ENCODE measurements at regions not wholly inside any gene's neighbourhood (a gene's known extent, or its start where the extent isn't known, plus 50 kb on each side); places are given as distances from the start of the nearest gene placed in this dataset.

GRCh38 chr7:17131060-17131345 lies 167.4 kb upstream of the AHR start:
- TF ChIP-seq CTCF (conservative IDR thresholded peaks at IDR 0.05 in 1 of 2, IDR thresholded peaks at IDR 0.05 in 1 of 2; ENCODE audit: extremely low read depth in 1 of 2, insufficient read depth in 1 of 2, low read depth in 1 of 2, low read length in 2 of 2) (no peak), EZH2 (IDR thresholded peaks at IDR 0.05; ENCODE audit: borderline replicate concordance, low read length) (no peak)
